ENCODE measurements at regions not wholly inside any gene's neighbourhood (a gene's known extent, or its start where the extent isn't known, plus 50 kb on each side); places are given as distances from the start of the nearest gene placed in this dataset.
A peak's percentile ranks its signal among the peaks of the same experiment; 100 is the strongest.

DNA sequence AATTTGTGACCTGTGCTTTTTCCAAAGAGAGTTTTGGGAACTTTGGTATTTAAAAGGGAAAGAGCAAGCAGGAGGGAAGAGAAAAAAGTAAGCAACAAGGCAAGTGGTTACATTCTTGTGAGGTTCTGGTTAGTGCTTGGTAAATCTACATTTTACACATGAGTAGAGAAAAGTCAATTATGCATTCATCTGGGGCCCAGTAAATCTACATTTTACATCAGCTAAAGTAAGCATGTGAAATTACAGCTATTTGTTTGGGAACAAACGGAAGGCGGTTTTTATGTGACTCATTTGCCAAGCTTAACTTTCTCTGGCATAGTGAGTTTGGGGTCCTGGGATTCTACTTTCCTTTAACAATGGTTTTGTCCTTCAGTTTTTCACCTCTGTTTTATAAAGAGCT is 102.2 kb downstream of the SNX18 start:
- DNase-seq: no peak
- peaks cover 3 to 47% (median 41%) of the 10 kb centered on the region in 3 donors for H3K4me1 ChIP-seq
- H3K9me3 ChIP-seq: no peaks in the 10 kb centered on the region
- H3K27ac ChIP-seq: peak overlapping the region in 1 of 4 donors; percentile 5
- no peak overlapping the region for H3K4me3 ChIP-seq
- WGBS, 2 donors: 67 to 82% methylated on average over 2 of the region's 2 CpGs
- H3K36me3 ChIP-seq: no peaks in the 10 kb centered on the region
- no peaks in the 10 kb centered on the region for H3K27me3 ChIP-seq
- intact Hi-C loops (cut with DNase I): no loop called here
- no peak for TF ChIP-seq POLR2A (IDR thresholded peaks at IDR 0.05)
- TF ChIP-seq, protein P1, sequence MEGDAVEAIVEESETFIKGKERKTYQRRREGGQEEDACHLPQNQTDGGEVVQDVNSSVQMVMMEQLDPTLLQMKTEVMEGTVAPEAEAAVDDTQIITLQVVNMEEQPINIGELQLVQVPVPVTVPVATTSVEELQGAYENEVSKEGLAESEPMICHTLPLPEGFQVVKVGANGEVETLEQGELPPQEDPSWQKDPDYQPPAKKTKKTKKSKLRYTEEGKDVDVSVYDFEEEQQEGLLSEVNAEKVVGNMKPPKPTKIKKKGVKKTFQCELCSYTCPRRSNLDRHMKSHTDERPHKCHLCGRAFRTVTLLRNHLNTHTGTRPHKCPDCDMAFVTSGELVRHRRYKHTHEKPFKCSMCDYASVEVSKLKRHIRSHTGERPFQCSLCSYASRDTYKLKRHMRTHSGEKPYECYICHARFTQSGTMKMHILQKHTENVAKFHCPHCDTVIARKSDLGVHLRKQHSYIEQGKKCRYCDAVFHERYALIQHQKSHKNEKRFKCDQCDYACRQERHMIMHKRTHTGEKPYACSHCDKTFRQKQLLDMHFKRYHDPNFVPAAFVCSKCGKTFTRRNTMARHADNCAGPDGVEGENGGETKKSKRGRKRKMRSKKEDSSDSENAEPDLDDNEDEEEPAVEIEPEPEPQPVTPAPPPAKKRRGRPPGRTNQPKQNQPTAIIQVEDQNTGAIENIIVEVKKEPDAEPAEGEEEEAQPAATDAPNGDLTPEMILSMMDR (IDR thresholded peaks at IDR 0.05): no peak

DNA sequence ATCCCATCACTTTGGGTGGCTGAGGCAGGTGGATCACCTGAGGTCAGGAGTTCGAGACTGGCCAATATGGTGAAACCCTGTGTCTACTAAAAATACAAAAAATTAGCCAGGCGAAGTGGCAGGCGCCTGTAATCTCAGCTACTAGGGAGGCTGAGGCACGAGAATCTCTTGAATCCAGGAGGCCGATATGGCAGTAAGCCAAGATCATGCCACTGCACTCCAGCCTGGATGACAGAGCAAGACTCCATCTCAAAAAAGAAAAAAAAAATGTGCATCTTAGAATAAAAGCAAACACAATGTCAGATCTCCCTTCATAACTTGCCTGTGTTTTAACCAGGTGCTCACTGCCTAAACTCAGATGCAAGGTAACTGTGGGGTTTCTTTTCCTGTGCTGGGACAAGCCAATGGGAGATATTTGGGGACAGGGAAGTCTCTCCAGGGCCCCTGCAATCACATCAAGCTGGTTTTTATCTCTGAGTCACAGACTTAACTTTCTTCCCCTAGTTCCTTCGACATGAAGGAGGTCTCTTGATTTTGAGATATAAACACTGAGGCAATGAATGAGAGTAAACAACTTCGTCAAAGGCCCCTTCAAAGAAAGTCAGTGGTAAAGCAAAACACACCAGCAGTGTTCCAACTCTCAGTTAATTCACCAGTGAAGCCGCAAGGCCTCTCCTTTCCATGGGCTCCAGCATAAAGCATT is 99.1 kb downstream of the SNX18 start:
- Histone ChIP-seq H3K36me3 (no peaks in the 10 kb centered on the region), H3K27ac (peak overlapping the region in 3 of 4 donors; percentile 10 to 45 (median 15)), H3K27me3 (no peaks in the 10 kb centered on the region), H3K9me3 (no peaks in the 10 kb centered on the region), H3K4me3 (no peak overlapping the region), H3K4me1 (peaks cover 3 to 51% (median 41%) of the 10 kb centered on the region in 3 donors)
- intact Hi-C loops (cut with DNase I): no loop called here
- 75 to 86% methylated on average over 8 of the region's 8 CpGs for WGBS, 2 donors
- no peak for DNase-seq
- TF ChIP-seq, protein P1 (IDR thresholded peaks at IDR 0.05): no peak
- TF ChIP-seq POLR2A (IDR thresholded peaks at IDR 0.05): no peak

DNA sequence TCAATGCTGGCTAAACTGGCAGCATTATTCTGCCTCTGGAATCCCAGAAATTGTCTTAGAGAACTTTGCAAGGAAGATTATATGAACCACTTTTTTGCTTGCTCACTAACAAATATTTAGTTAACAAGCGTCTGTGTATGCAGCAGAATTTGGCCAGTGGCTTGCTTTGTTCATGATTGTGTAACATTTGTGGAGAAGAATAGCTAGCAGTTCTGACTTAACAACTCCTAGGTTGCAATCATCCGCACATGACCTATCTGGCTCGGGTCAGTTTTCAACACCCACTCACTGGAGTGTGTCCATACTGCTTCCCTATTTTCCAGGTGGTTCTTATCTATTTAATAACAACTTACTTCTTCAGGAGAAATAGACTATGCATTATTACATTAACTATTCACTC is 98.5 kb downstream of the SNX18 start:
- no peaks in the 10 kb centered on the region for H3K27me3 ChIP-seq
- 12 to 21% methylated on average over 3 of the region's 3 CpGs for WGBS, 2 donors
- TF ChIP-seq, protein P1 (IDR thresholded peaks at IDR 0.05): no peak
- TF ChIP-seq POLR2A (IDR thresholded peaks at IDR 0.05): no peak
- H3K4me1 ChIP-seq: peaks cover 3 to 47% (median 36%) of the 10 kb centered on the region in 3 donors
- peak overlapping the region in 3 of 4 donors; percentile 11 to 45 (median 39) for H3K27ac ChIP-seq
- no peaks in the 10 kb centered on the region for H3K9me3 ChIP-seq
- H3K4me3 ChIP-seq: no peak overlapping the region
- H3K36me3 ChIP-seq: no peaks in the 10 kb centered on the region
- intact Hi-C loops (cut with DNase I): no loop called here
- DNase-seq: no peak

DNA sequence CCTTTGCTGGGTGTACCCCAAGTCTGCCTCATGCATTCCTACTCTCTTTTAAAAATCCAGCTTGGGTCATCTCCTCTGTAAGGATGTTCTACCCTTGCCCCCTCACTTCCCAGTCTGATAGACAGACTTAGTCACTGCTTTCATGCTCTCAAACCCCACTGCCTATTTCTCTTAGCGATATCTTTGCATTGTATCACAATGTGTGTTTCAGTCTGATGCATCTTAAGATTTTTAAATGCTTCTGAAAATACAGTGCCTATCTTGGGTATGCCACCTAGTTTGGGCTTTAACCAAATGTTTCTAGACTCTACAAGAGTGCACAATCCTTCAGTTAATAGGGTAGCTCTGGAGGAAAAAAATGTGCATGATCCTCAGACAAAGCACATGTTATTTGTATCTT is 97.8 kb downstream of the SNX18 start:
- H3K27ac ChIP-seq: peak overlapping the region in 3 of 4 donors; percentile 11 to 39 (median 14)
- WGBS, 2 donors: 94 to 95% methylated on average over 1 of the region's 1 CpG
- H3K36me3 ChIP-seq: no peaks in the 10 kb centered on the region
- no peak overlapping the region for H3K4me3 ChIP-seq
- peaks cover 3 to 45% (median 30%) of the 10 kb centered on the region in 3 donors for H3K4me1 ChIP-seq
- no peak for DNase-seq
- intact Hi-C loops (cut with DNase I): no loop called here
- H3K27me3 ChIP-seq: no peaks in the 10 kb centered on the region
- no peaks in the 10 kb centered on the region for H3K9me3 ChIP-seq
- TF ChIP-seq, protein P1 (IDR thresholded peaks at IDR 0.05): no peak
- no peak for TF ChIP-seq POLR2A (IDR thresholded peaks at IDR 0.05)

DNA sequence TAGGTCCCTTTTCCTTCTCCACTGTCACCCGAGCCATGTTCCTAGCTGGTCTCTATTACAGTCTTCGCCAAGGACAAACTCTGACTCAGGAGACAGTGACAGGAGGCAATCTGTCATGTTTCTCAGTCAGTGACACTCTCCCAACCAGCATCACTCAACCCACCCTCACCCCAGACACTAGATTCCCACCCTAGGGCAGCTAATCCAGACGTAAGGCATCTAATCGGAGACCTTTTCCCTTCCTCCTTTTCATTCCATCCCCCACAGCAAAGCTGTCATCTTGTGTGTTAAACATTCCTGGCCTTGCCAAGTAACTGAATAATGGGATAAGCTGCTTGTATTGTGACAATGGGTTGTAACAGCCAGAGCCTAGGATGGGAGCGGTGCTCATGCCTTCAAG is 95.2 kb downstream of the SNX18 start:
- TF ChIP-seq, protein P1 (IDR thresholded peaks at IDR 0.05): no peak
- no peak for TF ChIP-seq POLR2A (IDR thresholded peaks at IDR 0.05)
- Histone ChIP-seq H3K27me3 (no peaks in the 10 kb centered on the region), H3K36me3 (no peaks in the 10 kb centered on the region), H3K9me3 (no peaks in the 10 kb centered on the region), H3K4me3 (no peak overlapping the region), H3K4me1 (peaks cover 3 to 36% (median 20%) of the 10 kb centered on the region in 3 donors), H3K27ac (no peak overlapping the region)
- 68 to 85% methylated on average over 5 of the region's 5 CpGs for WGBS, 2 donors
- no peak for DNase-seq
- intact Hi-C loops (cut with DNase I): no loop called here
